GM23248 (cell line): ENCODE measurements at regions not wholly inside any gene's neighbourhood (a gene's known extent, or its start where the extent isn't known, plus 50 kb on each side); places are given as distances from the start of the nearest gene placed in this dataset.

ENCODE experiments used
- EZH2 ChIP-seq: fragments of 200-600 bp; sonication (generic); IDR thresholded peaks from 2 replicates; pipeline ENCODE4 v1.6.1; 2018; ENCODE audit warnings: antibody characterized with exemption, mild to moderate bottlenecking; ENCODE audit not compliant: insufficient read depth, poor library complexity, severe bottlenecking
- EZH2phosphoT487 ChIP-seq: fragments of 200-600 bp; sonication (generic); IDR thresholded peaks from 2 replicates; pipeline ENCODE4 v1.6.1; 2018; ENCODE audit warnings: antibody characterized with exemption, moderate library complexity, mild to moderate bottlenecking, low read depth; ENCODE audit not compliant: insufficient read depth

DNA sequence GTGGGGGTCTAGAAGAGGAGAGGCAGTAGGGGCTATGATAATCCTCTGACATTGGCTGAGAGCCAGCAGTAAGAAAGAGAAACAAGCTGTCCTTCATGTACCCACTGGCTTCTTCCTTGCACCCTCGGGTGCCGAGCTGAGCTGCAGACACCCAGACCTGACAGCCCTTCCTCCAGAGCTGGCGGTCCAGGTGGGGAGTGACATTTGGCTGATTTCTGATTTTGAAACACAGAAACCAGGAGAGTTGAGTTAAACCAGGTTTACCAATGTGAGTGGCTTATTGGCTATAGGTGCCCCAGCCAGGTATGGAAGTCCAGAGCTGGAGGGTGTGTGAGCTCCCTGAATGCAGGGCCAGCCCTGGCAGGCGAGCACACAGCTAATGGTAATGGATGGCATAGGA is 59.2 kb downstream of the GADD45G start:
- TF ChIP-seq EZH2 (no peak), EZH2phosphoT487 (no peak)
